ENCODE measurements at regions not wholly inside any gene's neighbourhood (a gene's known extent, or its start where the extent isn't known, plus 50 kb on each side); places are given as distances from the start of the nearest gene placed in this dataset.

GRCh38 chr4:173591760-173592159, 61.7 kb upstream of the HAND2 start:
- Histone ChIP-seq H3K9me3 (ENCODE audit: control insufficient read depth, low read length) (no peaks in the 10 kb centered on the region), H3K4me1 (ENCODE audit: control insufficient read depth, insufficient read depth, low read length) (no peaks in the 10 kb centered on the region), H3K4me3 (ENCODE audit: low read length) (no peak overlapping the region), H3K9ac (ENCODE audit: low read length) (no peak overlapping the region), H3K27me3 (ENCODE audit: control insufficient read depth, insufficient read depth, low read length) (no peaks in the 10 kb centered on the region), H3K36me3 (ENCODE audit: control insufficient read depth, insufficient read depth, low read length) (no peaks in the 10 kb centered on the region)

GRCh38 chr4:173590697-173591096, 60.7 kb upstream of the HAND2 start:
- H3K36me3 ChIP-seq (ENCODE audit: control insufficient read depth, insufficient read depth, low read length) = no peaks in the 10 kb centered on the region
- H3K9ac ChIP-seq (ENCODE audit: low read length) = no peak overlapping the region
- no peaks in the 10 kb centered on the region for H3K27me3 ChIP-seq (ENCODE audit: control insufficient read depth, insufficient read depth, low read length)
- no peaks in the 10 kb centered on the region for H3K9me3 ChIP-seq (ENCODE audit: control insufficient read depth, low read length)
- H3K4me1 ChIP-seq (ENCODE audit: control insufficient read depth, insufficient read depth, low read length) = no peaks in the 10 kb centered on the region
- no peak overlapping the region for H3K4me3 ChIP-seq (ENCODE audit: low read length)

- no peaks in the 10 kb centered on the region for H3K27me3 ChIP-seq (ENCODE audit: control insufficient read depth, insufficient read depth, low read length)
- no peaks in the 10 kb centered on the region for H3K9me3 ChIP-seq (ENCODE audit: control insufficient read depth, low read length)
- no peak overlapping the region for H3K9ac ChIP-seq (ENCODE audit: low read length)
- no peaks in the 10 kb centered on the region for H3K36me3 ChIP-seq (ENCODE audit: control insufficient read depth, insufficient read depth, low read length)
- no peaks in the 10 kb centered on the region for H3K4me1 ChIP-seq (ENCODE audit: control insufficient read depth, insufficient read depth, low read length)
- no peak overlapping the region for H3K4me3 ChIP-seq (ENCODE audit: low read length)
Measured at GRCh38 chr4:173585876-173586572, 56.0 kb upstream of the HAND2 start.

- Histone ChIP-seq H3K4me3 (ENCODE audit: low read length) (no peak overlapping the region), H3K4me1 (ENCODE audit: control insufficient read depth, insufficient read depth, low read length) (no peaks in the 10 kb centered on the region), H3K36me3 (ENCODE audit: control insufficient read depth, insufficient read depth, low read length) (no peaks in the 10 kb centered on the region), H3K27me3 (ENCODE audit: control insufficient read depth, insufficient read depth, low read length) (no peaks in the 10 kb centered on the region), H3K9ac (ENCODE audit: low read length) (no peak overlapping the region), H3K9me3 (ENCODE audit: control insufficient read depth, low read length) (no peaks in the 10 kb centered on the region)
Measured at GRCh38 chr4:173584506-173584905, 54.5 kb upstream of the HAND2 start.
